OCI-M1 (cell line): ENCODE measurements at regions not wholly inside any gene's neighbourhood (a gene's known extent, or its start where the extent isn't known, plus 50 kb on each side); places are given as distances from the start of the nearest gene placed in this dataset.
A peak's percentile ranks its signal among the peaks of the same experiment; 100 is the strongest.
"Not testable (repeated sequence)": the region's sequence is repeated elsewhere in the genome, so short reads cannot be mapped to it uniquely, and the experiment has no call there.

Experiments used
- DNase-seq: peaks from one replicate; lab custom pipeline; 2025; lab: John Stamatoyannopoulos, UW

DNA sequence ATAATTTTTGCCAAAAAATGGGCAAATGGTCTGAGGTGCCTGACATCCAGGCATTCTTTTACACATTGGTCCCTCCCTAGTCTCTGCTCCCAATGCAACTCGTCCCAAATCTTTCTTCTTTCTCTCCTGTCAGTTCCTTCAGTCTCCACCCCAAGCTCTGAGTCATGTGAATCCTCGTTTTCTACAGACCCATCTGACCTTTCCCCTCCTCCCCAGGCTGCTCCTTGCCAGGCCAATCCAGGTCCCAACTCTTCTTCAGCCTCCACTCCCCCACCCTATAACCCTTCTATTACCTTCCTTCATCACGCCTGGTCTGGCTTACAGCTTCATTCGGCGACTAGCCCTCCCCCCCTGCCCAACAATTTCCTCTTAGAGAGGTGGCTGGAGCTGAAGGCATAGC lies 55.3 kb downstream of the BBS10 start:
- not testable (repeated sequence) for DNase-seq

GRCh38 chr12:76292305-76292704 lies 55.9 kb downstream of the BBS10 start:
- DNase-seq = not testable (repeated sequence)

DNA sequence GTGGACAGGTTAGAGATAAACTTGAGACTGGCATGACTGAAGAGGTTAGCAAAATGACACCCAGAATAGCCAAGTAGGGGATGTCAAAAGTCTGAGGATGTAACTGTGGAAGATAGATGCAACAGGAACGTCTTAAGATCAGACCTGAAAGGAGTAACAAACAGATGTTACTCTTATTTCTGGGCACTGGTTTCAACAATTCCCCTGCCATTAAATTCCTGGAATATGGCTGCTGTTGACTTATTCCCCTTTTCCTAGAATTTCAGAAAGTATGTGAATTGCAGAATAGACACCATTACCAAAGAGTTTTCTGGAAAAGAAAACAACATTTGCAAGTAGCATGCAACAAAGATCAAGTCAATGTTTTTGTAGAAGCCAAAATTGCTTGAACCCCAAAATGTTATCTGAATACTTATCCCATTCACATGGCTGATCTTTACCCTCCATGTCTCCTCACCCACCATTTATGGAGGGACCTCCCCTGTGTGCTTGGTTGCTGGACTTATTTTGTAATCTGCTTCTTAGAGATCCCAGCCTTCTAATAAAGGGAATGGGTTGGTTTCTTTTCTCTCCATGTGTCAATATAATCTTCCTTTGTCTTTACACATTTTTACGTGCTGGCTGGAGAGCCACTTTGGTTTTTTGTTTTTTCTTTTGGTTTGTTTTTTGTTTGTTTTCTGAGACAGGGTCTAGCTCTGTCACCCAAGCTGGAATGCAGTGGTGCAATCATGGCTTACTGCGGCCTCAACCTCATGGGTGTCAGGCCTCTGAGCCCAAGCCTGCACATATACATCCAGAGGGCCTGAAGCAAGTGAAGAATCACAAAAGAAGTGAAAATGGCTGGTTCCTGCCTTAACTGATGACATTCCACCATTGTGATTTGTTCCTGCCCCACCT lies 57.0 kb downstream of the BBS10 start:
- no peak for DNase-seq

GRCh38 chr12:76288218-76288617 lies 60.0 kb downstream of the BBS10 start:
- DNase-seq = no peak

GRCh38 chr12:76284816-76285750 lies 63.1 kb downstream of the BBS10 start:
- DNase-seq = no peak

GRCh38 chr12:76282744-76283143 lies 65.5 kb downstream of the BBS10 start:
- no peak for DNase-seq

GRCh38 chr12:76277480-76277879 lies 70.7 kb downstream of the BBS10 start:
- no peak for DNase-seq

DNA sequence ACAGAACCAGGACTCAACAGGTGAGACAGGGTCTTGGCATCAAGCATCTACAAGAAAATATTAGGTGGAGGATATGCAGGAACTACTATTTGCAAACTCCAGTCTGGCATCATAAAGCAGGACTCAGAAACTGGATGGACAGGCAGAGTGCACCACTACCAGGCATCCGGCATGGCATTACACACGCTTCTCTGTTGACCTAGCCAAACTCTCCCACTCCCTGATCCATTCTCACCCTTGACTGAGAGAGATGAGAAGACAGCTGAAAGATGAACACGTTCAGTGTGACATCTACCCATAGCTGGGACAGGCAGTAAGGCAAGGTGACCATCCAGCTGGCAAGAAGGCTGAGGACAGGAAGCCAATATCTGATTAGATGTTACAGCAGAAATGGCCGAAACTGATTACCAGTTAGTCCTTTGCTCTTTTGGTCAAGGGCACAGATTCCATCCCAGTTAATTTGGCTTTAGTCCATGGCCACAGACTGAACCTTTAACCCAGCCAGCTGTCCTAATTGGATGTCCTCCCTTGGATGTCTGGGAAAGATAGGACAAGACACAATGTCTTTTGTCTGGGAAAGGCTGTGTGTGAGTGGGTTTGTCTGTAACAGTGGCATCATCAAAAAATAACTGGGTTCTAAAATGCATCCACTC lies 71.6 kb downstream of the BBS10 start:
- DNase-seq = no peak

- DNase-seq = peak; percentile 45
Observed at GRCh38 chr12:76275511-76276093, 72.6 kb downstream of the BBS10 start.

DNA sequence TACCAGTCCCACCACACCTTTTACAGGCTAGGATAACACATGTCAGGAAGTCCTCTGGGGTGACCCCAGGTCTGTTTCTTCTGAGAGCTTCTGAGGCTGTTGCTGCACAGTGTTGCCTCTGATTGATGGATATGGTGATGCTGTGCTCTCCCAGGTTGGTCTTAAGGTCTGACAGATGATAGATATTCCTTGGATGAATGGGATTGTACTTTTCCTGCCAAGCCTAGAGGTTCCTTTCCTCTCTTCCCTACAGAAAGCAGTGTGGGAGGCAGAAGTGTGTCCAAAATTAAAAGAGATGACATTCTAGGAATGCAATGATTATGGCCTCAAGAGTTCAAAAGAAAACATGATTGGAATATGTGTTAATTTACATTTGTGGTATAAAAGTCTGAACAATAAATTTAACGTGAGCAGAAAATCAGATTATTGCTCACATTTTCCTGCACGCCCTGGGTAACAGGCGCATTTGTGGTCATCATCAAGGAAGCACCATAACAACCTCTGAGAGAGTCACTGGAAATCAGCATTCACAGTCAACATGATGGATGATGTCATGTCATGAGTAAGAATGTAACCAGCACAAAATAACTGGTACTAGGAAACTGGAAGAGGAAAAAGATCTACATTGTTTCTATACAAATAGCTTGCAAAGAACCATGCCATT lies 73.7 kb downstream of the BBS10 start:
- DNase-seq = peak; percentile 32

DNA sequence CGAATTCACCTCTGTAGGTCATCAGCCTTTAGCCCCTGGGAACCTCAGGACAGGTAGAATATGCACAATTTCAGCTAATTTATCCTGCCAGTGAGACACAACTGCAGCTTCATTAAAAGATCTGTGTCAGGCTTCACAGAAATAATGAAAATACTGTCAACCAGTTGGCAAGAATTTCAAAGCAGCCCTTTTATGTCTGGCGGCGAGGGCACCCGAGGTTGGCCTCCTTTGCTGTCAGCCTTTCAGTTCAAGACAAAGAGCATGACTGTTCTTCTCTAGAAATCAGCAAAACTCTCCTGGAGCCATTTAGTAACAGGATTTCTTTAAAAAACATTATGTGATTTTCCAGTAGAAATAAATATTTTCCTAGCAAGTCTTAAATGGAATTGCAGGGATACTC lies 75.9 kb downstream of the BBS10 start:
- no peak for DNase-seq

DNA sequence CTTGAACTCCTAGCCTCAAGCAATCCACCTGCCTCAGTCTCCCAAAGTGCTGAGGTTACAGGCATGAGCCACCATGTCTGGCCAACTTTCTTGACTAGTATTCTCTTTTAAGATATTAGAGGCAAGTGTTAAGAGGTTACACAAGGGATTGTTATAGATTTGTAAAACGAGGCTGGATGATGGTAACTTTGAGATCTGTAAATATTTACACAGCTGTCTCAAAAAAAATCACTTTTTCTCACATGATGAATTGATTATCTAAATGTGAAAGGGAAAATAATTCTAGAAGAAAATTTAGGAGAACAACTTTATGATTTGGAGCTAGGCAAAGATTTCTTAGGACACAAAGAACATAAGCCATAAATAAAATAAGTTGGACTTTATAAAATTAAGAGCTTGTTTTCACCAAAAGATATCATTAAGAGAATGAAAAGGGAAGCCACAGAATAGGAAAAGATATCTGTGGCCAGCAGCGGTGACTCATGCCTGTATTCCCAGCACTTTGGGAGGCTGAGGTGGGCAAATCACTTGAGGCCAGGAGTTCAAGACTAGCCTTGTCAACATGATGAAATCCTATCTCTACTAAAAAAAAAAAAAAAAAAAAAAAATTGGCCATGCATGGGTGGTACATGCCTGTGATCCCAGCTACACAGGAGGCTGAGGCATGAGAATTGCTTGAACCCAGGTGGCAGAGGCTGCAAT lies 77.4 kb downstream of the BBS10 start:
- peak; percentile 11 for DNase-seq

- no peak for DNase-seq
Observed at GRCh38 chr12:76268267-76268666, 79.9 kb downstream of the BBS10 start.

- DNase-seq = no peak
Observed at GRCh38 chr12:76266797-76267196, 81.4 kb downstream of the BBS10 start.

DNA sequence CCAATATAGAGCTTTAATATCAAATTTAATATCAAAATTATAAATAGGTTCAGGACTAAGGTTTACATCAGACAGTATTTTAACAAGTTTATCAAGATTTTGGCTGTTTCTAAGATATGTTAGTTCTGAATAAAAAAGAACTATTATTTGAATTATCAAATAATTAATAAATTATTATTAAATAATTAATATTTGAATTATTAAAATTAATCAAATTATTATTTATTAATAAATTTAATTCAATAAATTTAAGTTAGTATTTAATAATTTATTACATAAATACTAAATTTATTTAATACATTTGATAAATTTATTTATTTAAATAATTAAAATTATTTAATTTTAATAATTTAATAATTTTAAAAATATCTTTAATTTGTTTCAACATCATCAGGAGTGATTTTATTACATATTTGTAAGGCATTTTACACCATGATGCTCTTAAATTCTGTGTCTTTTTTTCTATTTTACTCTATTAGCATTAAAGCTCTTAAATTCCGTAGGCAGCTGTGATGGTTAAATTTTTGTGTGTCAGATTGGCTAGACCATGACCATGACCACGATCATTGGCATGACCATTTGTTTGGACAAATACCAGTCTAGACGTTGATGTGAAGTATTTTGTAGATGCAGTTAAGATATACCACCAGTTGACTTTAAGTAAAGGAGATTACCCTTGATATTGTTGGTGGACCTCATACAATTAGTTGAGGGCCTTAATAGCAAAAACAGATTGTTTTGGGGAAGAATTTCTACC lies 82.6 kb downstream of the BBS10 start:
- DNase-seq = no peak

DNA sequence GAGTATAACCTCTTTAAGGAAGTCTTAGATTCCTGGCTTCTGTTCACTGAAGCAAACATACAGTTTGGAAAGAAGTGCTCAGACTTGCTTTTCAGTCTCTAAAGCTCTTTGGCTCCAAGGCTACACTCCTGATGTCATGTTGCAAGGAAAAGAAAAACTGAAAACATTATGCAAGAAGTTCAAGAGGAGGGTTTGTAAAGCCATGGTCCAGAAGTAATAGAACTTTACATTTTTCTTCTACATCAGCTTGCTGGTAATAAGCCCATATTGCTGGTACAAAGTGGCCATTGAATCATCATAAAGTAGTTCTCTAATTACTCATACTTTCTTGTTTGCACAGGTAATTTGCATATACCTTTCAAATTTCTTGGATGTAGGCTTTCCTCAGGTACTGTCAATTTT lies 83.6 kb downstream of the BBS10 start:
- DNase-seq = no peak

GRCh38 chr12:76263696-76264095 lies 84.5 kb downstream of the BBS10 start:
- DNase-seq = no peak

DNA sequence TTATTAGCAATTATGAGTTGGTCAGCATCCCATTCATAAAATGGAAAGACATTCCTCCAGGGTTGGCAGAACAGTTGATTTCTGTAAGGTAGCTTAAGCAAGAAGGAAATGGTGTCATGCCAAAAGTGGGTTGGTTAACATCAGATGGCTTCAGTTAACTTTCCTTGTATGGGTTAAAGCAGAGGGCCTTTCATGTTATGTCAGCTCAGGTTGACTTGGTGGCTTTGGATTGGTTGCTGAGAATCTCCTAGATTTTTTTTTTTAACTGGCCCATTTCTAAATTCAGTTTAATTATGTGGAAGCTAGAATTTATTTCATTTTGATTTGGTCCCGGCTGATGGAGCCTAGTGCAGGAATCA lies 87.8 kb downstream of the BBS10 start:
- no peak for DNase-seq

DNA sequence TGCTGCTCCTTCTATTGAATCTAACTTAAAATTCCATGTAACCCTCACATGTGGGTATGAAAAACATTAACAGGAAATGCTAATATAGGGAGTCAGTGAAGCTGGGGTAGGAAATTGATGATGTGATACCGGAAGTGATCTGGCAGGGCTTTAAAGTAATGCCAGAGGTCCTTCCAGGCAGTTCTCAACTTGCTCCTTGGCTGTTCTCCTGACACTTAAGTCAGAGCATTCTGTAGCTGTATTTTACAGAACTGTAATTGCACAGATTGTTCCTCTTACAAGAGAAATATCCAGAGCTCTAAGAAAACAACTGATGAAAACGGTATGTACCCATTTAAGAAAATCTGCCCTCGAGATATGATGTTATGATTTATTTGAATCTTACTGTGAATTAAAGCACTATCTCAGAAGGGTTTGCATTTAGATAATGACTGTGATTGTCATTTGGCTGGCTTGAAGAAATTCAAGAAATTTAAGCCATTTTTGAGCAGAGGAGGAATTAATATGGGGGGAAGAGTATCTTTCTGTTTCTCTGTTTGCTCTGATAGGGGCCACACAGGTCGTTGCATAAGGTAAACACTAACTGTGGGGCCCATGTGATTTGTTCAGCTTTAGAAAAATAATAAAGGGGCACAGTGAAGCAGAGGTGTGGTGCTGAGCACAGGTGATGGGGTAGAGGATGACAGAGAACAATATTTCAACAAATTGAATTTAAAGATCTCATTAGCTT lies 88.4 kb downstream of the BBS10 start:
- no peak for DNase-seq
